ENCODE measurements at regions not wholly inside any gene's neighbourhood (a gene's known extent, or its start where the extent isn't known, plus 50 kb on each side); places are given as distances from the start of the nearest gene placed in this dataset.
"Not testable (repeated sequence)": the region's sequence is repeated elsewhere in the genome, so short reads cannot be mapped to it uniquely, and the experiment has no call there.

DNA sequence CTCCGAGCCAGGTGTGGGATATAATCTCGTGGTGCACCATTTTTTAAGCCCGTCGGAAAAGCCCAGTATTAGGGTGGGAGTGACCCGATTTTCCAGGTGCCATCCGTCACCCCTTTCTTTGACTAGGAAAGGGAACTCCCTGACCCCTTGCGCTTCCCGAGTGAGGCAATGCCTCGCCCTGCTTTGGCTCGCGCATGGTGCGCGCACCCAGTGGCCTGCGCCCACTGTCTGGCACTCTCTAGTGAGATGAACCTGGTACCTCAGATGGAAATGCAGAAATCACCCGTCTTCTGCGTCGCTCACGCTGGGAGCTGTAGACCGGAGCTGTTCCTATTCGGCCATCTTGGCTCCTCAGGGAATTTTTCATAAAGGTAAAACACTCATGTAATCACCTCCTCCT is 63.9 kb downstream of the RWDD3 start:
- not testable (repeated sequence) for DNase-seq (ENCODE audit: low spot score)

- DNase-seq (ENCODE audit: low spot score): no peak
Measured at GRCh38 chr1:95301091-95301490, 67.1 kb downstream of the RWDD3 start.

DNA sequence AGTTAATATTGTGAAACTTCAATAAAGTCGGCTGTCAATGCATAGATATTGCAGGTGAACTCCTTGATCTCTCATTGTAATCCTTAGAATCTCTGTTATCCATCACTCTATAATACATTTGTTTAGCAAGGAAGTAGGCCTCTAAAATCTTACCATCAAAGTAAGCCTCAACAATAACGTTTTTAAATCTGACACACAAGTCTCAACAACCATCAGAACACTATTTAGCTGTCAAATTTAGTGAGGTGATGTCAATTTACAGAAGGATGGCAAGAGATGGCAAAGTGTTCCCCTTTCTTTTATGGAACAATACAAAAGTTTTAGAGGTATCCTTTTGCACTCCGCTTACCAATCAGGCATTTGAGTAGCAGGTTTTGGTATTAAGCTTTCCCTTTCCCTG is 67.6 kb downstream of the RWDD3 start:
- DNase-seq (ENCODE audit: low spot score): no peak

GRCh38 chr1:95304803-95305202 is 70.8 kb downstream of the RWDD3 start:
- peak; percentile 24 for DNase-seq (ENCODE audit: low spot score)

- no peak for DNase-seq (ENCODE audit: low spot score)
Measured at GRCh38 chr1:95308276-95309030, 74.4 kb downstream of the RWDD3 start.

DNA sequence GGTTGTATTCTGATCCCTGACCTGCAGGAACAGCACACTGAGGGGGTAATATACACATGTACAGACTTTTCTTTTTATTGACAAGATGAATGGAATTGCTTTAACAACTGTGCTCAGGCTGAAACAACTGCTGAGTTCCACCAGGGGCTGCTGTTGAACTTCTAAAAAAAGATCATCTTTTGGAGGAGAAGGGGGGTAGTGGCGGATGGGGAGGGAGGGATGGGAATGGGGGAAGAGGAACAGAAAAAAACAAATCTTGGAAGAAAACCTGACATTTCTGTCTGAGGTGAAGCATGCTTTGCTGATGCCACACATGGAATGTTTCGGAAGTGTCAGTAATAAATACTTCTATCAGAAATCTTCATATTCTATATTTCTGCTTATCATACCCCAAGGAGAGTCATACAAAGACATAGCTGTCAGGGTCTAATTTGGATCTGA is 75.0 kb downstream of the RWDD3 start:
- DNase-seq (ENCODE audit: low spot score): peak; percentile 28

DNA sequence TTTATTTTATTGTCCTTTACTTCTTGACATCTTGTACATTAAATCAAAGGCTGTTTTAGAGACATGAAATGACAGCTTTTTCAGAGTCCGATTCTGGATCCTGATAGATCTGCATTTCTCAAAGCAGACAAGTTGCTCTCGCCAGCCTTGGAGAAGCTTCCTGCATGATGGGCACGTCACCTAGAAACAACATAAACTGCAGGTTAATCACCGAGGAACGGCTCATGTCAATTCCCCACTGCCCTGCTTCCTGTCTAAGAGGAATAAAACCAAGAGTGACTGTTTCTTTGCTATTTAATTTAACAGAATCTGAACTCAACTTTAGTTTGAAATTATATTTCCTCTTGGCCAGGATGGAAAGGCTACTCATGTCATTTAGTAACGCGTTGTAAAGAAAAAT is 77.0 kb downstream of the RWDD3 start:
- no peak for DNase-seq (ENCODE audit: low spot score)

GRCh38 chr1:95311762-95312161 is 77.8 kb downstream of the RWDD3 start:
- no peak for DNase-seq (ENCODE audit: low spot score)

- DNase-seq (ENCODE audit: low spot score): no peak
Measured at GRCh38 chr1:95312181-95312580, 78.2 kb downstream of the RWDD3 start.

GRCh38 chr1:95313527-95313926 is 79.5 kb downstream of the RWDD3 start:
- no peak for DNase-seq (ENCODE audit: low spot score)

DNA sequence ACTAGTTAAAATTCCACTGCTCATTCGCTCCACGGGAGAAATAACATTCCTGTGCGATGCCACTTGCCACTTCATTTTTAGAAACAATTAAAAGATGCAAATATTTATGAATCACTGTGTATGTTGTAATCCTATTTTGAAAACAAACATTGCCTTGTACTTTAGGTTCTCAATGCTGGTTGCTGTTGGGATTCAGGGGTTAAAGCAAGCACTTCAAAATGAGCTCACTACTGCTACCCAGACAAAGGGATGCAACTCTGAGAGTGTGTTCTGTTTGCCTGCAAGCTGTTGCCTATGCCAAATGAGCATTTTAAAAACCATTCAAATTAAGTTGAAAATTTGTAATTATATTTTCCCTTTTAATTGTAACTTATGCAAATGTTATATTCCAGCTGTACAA is 87.5 kb downstream of the RWDD3 start:
- no peak for DNase-seq (ENCODE audit: low spot score)

DNA sequence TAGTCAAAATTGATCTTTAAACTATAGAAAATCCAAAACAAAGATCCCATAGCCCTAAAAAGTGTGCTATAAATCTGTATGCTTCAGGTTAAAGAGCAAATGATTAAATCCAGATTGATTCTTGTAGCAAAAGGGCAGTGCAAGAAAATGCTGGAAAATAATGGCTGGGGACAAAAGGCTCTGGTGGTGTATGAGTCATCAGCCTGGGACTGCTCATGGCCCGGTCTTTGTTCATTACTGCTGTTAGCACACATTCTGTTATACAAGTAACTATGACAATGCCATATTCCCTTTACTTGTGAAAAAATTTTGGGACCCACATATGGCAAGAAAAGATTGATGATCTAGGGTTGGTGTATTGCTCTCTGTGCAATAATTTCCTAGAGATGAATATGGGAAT is 89.1 kb downstream of the RWDD3 start:
- DNase-seq (ENCODE audit: low spot score): no peak

DNA sequence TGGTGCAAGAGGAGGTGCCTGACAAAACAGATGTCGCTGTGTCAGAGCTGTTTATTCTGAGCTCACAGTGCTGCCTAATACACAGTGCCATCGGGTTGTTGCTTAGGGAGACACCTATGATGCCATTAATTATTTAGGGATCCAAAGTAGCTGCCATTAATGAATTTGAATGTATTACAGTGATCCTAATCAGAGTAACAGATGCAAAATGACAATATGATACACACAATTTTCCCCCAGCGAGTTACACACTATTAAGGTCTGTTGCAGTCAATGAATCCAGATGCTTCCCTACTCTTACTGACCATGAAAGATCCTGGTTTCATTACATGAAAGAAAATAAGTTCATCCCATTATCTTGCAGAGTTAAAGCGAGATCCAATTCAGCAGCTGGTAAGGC is 91.3 kb downstream of the RWDD3 start:
- DNase-seq (ENCODE audit: low spot score): no peak

DNA sequence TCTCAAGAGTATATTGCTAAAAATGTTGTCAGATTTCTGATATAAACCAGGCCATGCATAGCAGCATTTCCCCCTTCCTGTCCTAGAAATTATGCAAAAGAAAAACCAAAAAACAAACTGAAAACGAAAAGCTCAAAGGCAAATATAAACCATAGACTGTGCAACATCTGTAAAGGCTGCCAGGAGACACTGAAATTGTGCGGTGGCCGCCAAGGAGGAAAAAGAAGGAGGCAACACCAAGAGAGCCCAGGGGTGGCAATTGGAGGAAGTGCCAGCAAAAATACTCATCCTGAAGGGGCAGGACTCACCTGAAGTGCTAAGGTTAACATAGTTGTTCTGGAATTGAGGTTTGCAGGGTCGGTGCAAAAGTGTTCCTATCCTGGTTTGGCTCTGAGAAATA is 92.0 kb downstream of the RWDD3 start:
- DNase-seq (ENCODE audit: low spot score): no peak

DNA sequence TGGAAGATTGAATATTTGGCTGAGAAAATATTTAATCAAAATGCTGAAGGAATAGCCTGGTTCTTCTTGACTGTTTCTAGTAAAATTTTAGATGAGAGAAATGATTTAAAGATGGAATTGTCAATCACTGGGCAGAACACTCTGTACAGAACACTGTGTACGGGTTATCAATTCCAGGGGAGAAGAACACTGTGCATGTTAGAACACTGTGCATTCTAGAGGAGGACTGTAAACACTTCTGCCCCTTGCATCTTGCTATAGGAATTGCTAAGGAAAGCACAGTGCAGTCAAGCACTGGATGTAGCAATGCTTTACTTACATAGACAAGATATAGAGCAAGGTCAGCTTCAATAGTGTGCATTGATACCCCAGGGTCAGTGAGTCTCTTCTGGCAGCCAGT is 98.7 kb downstream of the RWDD3 start:
- no peak for DNase-seq (ENCODE audit: low spot score)

DNA sequence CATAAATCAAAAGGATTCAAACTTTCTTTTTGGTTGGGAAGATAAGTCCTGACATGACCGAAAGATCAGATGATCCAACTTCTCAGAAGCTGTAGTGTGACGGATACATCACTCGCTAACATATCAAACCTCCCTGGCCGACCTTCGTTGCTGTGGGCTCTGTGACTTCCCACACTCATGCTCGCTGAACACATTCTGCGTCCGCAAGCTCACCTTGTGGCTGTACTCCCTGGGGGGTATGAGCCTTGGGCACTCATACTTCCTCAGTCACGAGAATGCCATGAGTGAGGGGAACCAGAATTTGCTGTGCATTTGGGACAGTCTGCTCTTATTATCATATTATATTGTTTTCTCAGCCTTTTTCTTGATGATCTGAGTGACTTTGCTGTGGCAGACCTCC is 105.4 kb downstream of the RWDD3 start:
- no peak for DNase-seq (ENCODE audit: low spot score)

DNA sequence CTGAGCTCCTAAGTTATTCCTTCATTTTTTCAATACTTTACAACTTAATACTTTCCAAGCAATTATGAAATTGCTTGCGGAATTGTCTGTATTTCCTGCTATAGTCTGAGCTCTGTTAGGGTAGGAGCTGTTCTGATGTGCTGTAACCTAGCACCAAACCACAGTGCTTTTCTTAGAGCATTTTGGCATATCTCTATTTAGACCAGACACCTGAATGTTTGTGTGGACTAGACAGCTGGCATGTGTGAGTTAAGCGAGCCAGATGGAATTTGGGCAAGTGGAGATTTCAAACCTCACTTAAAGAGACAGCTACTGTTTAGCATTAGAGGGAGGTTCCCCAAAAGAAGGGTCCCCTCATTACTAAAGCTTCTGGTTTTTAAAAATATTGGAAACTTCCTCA is 106.1 kb downstream of the RWDD3 start:
- no peak for DNase-seq (ENCODE audit: low spot score)

GRCh38 chr1:95352767-95353166 is 118.8 kb downstream of the RWDD3 start:
- peak; percentile 61 for DNase-seq (ENCODE audit: low spot score)

GRCh38 chr1:95353194-95353593 is 119.2 kb downstream of the RWDD3 start:
- no peak for DNase-seq (ENCODE audit: low spot score)

DNA sequence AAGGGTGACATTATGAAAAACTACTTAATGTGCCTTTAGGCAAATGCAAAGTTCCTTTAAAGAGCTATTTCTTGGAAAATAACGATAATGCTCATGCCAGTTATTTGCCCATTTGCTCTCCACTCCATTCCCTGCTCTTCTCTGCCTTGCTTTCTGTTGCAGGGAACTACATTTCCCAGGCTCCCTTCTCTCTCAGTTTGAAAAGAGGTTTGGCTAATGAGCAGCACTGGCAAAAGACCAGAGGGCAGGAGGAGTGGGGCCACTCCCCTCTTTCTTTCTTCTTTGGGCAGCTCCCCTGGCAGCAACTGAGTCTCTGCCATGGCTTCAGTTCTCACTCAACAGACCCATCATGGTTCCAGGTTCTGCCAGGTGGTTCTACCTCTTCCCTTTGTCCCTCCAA is 130.5 kb downstream of the RWDD3 start:
- DNase-seq (ENCODE audit: low spot score): no peak

DNA sequence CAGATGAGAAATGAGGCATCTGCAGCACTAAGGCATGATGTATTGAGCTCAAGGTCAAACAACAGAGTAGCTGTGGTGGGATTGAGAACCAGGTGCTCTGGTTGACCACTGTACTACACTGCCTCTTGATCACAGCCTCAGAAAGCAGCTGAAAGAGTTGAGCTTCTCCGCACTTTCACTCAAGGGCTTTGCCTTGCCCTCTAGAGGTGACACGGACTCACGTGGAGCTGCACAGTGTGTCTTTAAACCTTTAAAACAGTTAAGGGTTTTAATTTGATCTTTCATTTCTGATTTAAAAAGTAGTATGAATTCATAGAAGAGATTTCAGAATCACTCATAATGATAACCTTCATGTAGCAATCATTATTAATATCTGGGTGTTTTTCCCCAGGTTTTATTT is 132.5 kb downstream of the RWDD3 start:
- DNase-seq (ENCODE audit: low spot score): no peak

DNA sequence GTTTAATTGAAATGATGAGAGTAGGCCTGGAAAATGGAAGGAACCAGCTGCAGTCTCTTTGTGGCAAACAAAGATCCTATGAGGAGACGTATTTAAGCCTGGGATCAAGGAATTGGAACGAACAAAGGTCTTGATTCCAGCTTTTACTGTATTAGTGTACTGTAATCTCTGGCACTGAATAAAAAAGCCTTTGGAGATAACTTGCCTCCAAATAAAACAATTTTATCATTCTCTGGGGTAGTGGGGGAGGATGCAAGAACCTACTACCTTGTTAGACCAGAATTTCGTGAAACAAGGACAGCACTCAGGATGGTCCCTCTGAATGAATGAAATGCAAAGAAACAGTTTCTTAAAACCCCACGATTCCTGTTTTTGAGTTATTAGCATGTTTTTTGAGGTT is 134.2 kb downstream of the RWDD3 start:
- no peak for DNase-seq (ENCODE audit: low spot score)

GRCh38 chr1:95369985-95370690 is 136.1 kb downstream of the RWDD3 start:
- no peak for DNase-seq (ENCODE audit: low spot score)
